ENCODE measurements at regions not wholly inside any gene's neighbourhood (a gene's known extent, or its start where the extent isn't known, plus 50 kb on each side); places are given as distances from the start of the nearest gene placed in this dataset.

DNA sequence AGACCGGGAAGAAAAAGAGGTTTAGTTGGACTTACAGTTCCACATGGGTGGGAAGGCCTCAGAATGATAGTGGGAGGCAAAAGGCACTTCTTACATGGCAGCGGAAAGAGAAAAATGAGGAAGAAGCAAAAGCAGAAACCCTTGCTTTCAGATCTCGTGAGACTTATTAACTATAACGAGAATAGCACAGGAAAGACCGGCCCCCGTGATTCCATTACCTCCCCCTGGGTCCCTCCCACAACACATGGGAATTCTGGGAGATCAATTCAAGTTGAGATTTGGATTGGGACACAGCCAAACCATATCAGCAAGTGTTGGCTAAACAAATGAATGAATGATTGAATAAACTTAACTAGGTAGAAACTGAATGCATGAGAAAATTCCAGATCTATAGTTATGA, 85.3 kb upstream of the PARP11 start:
- Mint-ChIP-seq H3K4me3 (no peak overlapping the region), H3K36me3 (ENCODE audit: low read depth) (no peaks in the 10 kb centered on the region), H3K4me1 (ENCODE audit: low read depth) (peaks cover 32% of the 10 kb centered on the region), H3K27me3 (no peaks in the 10 kb centered on the region), H3K27ac (no peak overlapping the region), H3K9me3 (no peaks in the 10 kb centered on the region)
- Histone ChIP-seq H3K27me3 (ENCODE audit: control insufficient read depth in 1 of 2, insufficient read depth in 2 of 2, low read length in 2 of 2) (no peaks in the 10 kb centered on the region), H3K4me3 (ENCODE audit: low read length) (no peak overlapping the region), H3K36me3 (ENCODE audit: insufficient read depth, low read length) (no peaks in the 10 kb centered on the region), H3K9me3 (ENCODE audit: control insufficient read depth in 1 of 2, insufficient read depth in 1 of 2, low read length in 2 of 2) (no peaks in the 10 kb centered on the region), H3K4me1 (ENCODE audit: insufficient read depth, low read length) (peaks cover 19% of the 10 kb centered on the region), H3K27ac (ENCODE audit: low read depth in 1 of 2, low read length in 2 of 2) (no peak overlapping the region)
- DNase-seq = no peak
- no peak for ATAC-seq (ENCODE audit: poor library complexity)
- CTCF ChIA-PET = no interaction called here
- TF ChIP-seq, protein P1, sequence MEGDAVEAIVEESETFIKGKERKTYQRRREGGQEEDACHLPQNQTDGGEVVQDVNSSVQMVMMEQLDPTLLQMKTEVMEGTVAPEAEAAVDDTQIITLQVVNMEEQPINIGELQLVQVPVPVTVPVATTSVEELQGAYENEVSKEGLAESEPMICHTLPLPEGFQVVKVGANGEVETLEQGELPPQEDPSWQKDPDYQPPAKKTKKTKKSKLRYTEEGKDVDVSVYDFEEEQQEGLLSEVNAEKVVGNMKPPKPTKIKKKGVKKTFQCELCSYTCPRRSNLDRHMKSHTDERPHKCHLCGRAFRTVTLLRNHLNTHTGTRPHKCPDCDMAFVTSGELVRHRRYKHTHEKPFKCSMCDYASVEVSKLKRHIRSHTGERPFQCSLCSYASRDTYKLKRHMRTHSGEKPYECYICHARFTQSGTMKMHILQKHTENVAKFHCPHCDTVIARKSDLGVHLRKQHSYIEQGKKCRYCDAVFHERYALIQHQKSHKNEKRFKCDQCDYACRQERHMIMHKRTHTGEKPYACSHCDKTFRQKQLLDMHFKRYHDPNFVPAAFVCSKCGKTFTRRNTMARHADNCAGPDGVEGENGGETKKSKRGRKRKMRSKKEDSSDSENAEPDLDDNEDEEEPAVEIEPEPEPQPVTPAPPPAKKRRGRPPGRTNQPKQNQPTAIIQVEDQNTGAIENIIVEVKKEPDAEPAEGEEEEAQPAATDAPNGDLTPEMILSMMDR (IDR thresholded peaks at IDR 0.05) = no peak
- intact Hi-C loops (cut with DNase I, micrococcal nuclease) = no loop called here
- POLR2A ChIA-PET = no interaction called here

DNA sequence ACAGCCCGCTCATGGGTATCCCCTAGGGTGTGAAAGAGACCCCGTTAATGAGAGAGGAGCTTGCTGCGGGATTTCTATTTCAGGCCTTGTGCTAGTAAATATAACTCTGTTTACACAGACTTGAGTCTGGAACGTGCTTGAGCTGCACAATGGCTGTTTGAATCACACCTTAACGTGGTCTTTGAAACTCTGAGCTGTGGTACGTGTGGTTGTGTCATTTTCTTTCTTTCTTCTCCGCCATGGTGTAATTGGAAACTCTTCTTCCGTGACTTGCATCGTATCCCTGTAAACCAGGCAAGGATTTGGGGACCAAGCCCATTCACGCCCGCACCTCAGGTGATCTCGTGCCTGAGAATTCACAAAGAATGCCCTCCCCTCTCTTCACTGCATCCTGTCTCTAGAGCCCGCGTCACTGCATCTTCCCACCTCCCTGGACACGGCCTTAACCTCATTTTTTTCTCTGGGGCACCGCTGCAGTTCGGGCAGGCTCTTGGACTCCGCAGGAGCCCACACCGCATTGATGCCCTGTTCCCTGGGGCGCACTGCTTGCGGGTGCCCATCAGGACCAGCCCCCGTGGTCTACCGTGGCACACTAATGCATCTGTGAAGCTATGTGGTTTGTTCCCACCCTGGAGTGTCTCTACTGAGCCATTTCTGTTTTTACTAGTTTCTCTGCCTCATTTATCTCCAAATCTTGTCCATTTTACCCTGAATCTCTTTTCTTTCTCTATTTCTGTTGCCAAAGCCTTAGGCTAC, 78.4 kb upstream of the PARP11 start:
- H3K4me3 Mint-ChIP-seq = peak overlapping the region; percentile 32
- H3K27me3 Mint-ChIP-seq = no peaks in the 10 kb centered on the region
- peak overlapping the region; percentile 98 for H3K27ac Mint-ChIP-seq
- Histone ChIP-seq H3K4me1 (ENCODE audit: insufficient read depth, low read length) (peaks cover 50% of the 10 kb centered on the region), H3K9me3 (ENCODE audit: control insufficient read depth in 1 of 2, insufficient read depth in 1 of 2, low read length in 2 of 2) (peaks cover 0 to 4% of the 10 kb centered on the region in 2 experiments), H3K27me3 (ENCODE audit: control insufficient read depth in 1 of 2, insufficient read depth in 2 of 2, low read length in 2 of 2) (no peaks in the 10 kb centered on the region), H3K36me3 (ENCODE audit: insufficient read depth, low read length) (no peaks in the 10 kb centered on the region), H3K27ac (ENCODE audit: low read depth in 1 of 2, low read length in 2 of 2) (peak overlapping the region; percentile 23 to 57), H3K4me3 (ENCODE audit: low read length) (no peak overlapping the region)
- H3K4me1 Mint-ChIP-seq (ENCODE audit: low read depth) = peaks cover 52% of the 10 kb centered on the region
- CTCF ChIA-PET = interaction anchor here (1.0 to 1.1 kb wide), 2 partner anchors 11 to 44 kb away, joined by 4 to 5 read pairs; no protein-coding TSS in a partner anchor
- intact Hi-C loops (cut with DNase I, micrococcal nuclease) = loop anchor here in 1 of 2 experiments (1.0 kb wide), 1 partner anchor 11 kb away; no protein-coding TSS in a partner anchor
- peak in 1 of 14 experiments; percentile 23 for DNase-seq
- peaks cover 14% of the 10 kb centered on the region for H3K9me3 Mint-ChIP-seq
- ATAC-seq (ENCODE audit: poor library complexity) = no peak
- TF ChIP-seq, protein P1 (IDR thresholded peaks at IDR 0.05) = no peak
- POLR2A ChIA-PET = interaction anchor here (0.6 to 6.0 kb wide), 14 partner anchors 10 to 325 kb away, joined by 3 to 86 read pairs (median 4); no protein-coding TSS in a partner anchor
- H3K36me3 Mint-ChIP-seq (ENCODE audit: low read depth) = peaks cover 16% of the 10 kb centered on the region

DNA sequence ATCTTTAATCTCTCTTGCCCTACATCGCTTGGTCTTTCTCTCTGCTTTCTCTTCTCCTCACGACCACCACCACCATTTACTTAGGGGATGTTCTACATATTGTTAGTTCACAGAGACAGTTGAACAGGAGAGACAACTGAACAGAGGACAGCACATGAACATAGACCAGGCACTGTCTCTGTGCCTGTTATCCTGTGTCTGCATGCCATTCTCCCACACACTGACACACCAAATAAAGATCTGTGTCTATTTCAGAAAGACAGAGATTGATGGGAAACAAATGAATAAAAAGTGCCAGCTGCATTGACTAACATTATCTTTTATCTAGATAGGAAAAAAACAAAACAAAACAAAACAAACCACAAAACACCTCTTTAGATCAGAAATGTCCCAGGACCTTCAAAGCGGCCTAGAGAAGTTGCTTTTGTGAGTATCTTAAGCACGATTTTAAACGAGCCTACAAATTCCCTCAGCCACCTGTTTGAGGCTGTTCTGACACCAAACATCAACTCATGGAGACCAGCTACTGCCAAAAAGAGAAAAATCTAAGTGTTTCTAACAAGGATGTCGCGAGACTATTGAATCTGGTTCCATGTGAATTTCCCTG, 77.6 kb upstream of the PARP11 start:
- DNase-seq (peak in 4 of 14 experiments; percentile 26 to 66 (median 51)), ATAC-seq (ENCODE audit: poor library complexity) (peak; percentile 43)
- intact Hi-C loops (cut with DNase I, micrococcal nuclease) = loop anchor here in 1 of 2 experiments (1.0 kb wide), 1 partner anchor 11 kb away; no protein-coding TSS in a partner anchor
- Mint-ChIP-seq H3K36me3 (ENCODE audit: low read depth) (peaks cover 16% of the 10 kb centered on the region), H3K27me3 (no peaks in the 10 kb centered on the region), H3K9me3 (peaks cover 14% of the 10 kb centered on the region), H3K4me1 (ENCODE audit: low read depth) (peaks cover 60% of the 10 kb centered on the region), H3K27ac (peak overlapping the region; percentile 98), H3K4me3 (peak overlapping the region; percentile 46)
- H3K4me1 ChIP-seq (ENCODE audit: insufficient read depth, low read length) = peaks cover 53% of the 10 kb centered on the region
- H3K9me3 ChIP-seq (ENCODE audit: control insufficient read depth in 1 of 2, insufficient read depth in 1 of 2, low read length in 2 of 2) = peaks cover 0 to 4% of the 10 kb centered on the region in 2 experiments
- ChIA-PET POLR2A (interaction anchor here (0.6 to 6.0 kb wide), 14 partner anchors 11 to 326 kb away, joined by 3 to 86 read pairs (median 4); no protein-coding TSS in a partner anchor), CTCF (interaction anchor here (1.0 to 2.6 kb wide), 4 partner anchors 12 to 326 kb away, joined by 4 to 9 read pairs (median 7); no protein-coding TSS in a partner anchor)
- TF ChIP-seq, protein P1 (IDR thresholded peaks at IDR 0.05) = no peak
- peak overlapping the region; percentile 25 to 57 for H3K27ac ChIP-seq (ENCODE audit: low read depth in 1 of 2, low read length in 2 of 2)
- H3K27me3 ChIP-seq (ENCODE audit: control insufficient read depth in 1 of 2, insufficient read depth in 2 of 2, low read length in 2 of 2) = no peaks in the 10 kb centered on the region
- no peak overlapping the region for H3K4me3 ChIP-seq (ENCODE audit: low read length)
- no peaks in the 10 kb centered on the region for H3K36me3 ChIP-seq (ENCODE audit: insufficient read depth, low read length)
